ENCODE measurements at regions not wholly inside any gene's neighbourhood (a gene's known extent, or its start where the extent isn't known, plus 50 kb on each side); places are given as distances from the start of the nearest gene placed in this dataset.

DNA sequence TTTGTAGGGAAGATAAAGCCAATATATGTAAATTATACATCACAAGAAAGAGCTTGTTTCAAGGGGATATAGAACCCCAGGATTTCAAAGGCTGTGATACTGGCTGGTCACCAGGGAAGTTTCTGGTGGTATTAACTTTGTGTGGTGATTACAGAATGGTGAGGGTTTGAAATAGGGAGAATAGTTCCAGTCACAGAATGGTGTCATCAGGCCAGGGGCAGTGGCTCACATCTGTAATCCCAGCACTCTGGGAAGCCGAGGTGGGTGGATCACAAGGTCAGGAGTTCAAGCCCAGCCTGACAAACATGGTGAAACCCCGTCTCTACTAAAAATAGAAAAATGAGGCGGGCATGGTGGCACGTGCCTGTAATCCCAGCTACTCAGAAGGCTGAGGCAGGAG is 183.8 kb upstream of the XYLT1 start:
- H3K79me1 ChIP-seq (ENCODE audit: low read depth, low read length) = no peaks in the 10 kb centered on the region
- H3K23ac ChIP-seq (ENCODE audit: low read depth, low read length, poor library complexity) = no peak overlapping the region
- H3K18ac ChIP-seq (ENCODE audit: low read length) = no peak overlapping the region
- no peak overlapping the region for H4K91ac ChIP-seq (ENCODE audit: low read depth, low read length, poor library complexity)
- no peak overlapping the region for H2AFZ ChIP-seq (ENCODE audit: low read length)
- H3K4me1 ChIP-seq (ENCODE audit: control insufficient read depth in 2 of 2, insufficient read depth in 1 of 2, low read depth in 1 of 2, low read length in 2 of 2) = peaks cover 0 to 4% of the 10 kb centered on the region in 2 donors
- no peak overlapping the region for H2BK120ac ChIP-seq (ENCODE audit: low read depth, low read length)
- no peak for DNase-seq (ENCODE audit: low spot score)
- no peak overlapping the region for H3K4me3 ChIP-seq (ENCODE audit: low read length in 2 of 2)
- no peaks in the 10 kb centered on the region for H3K27me3 ChIP-seq (ENCODE audit: control insufficient read depth in 3 of 3, insufficient read depth in 3 of 3, low read depth in 1 of 3, low read length in 3 of 3)
- no CpG with 5 or more reads among the region's 4 CpGs for WGBS, 2 donors (ENCODE audit: extremely low coverage in 2 of 2, insufficient read length in 2 of 2, insufficient replicate concordance in 1 of 2)
- H3K4ac ChIP-seq (ENCODE audit: low read length) = no peak overlapping the region
- H3K14ac ChIP-seq (ENCODE audit: low read length) = no peak overlapping the region
- H3K9ac ChIP-seq (ENCODE audit: low read depth, low read length, poor library complexity) = no peak overlapping the region
- no peak overlapping the region for H3K27ac ChIP-seq (replicated peaks; ENCODE audit: low read length)
- H2AK5ac ChIP-seq (ENCODE audit: low read depth, low read length) = no peak overlapping the region
- H2BK5ac ChIP-seq (ENCODE audit: low read length) = no peak overlapping the region
- H2BK12ac ChIP-seq (ENCODE audit: low read length) = no peak overlapping the region
- H3K36me3 ChIP-seq (replicated peaks in 1 of 2; ENCODE audit: control insufficient read depth in 2 of 2, insufficient read depth in 2 of 2, low read length in 2 of 2) = no peaks in the 10 kb centered on the region
- no peak overlapping the region for H2BK15ac ChIP-seq (ENCODE audit: low read length)
- no peak overlapping the region for H4K8ac ChIP-seq (ENCODE audit: low read depth, low read length)
- no peaks in the 10 kb centered on the region for H3K9me3 ChIP-seq (replicated peaks in 1 of 2; ENCODE audit: control insufficient read depth in 2 of 2, insufficient read depth in 1 of 2, low read depth in 1 of 2, low read length in 2 of 2)
- H3K4me2 ChIP-seq (ENCODE audit: insufficient read depth, low read length, poor library complexity, severe bottlenecking) = no peak overlapping the region

GRCh38 chr16:17654142-17654541 is 183.4 kb upstream of the XYLT1 start:
- Histone ChIP-seq H3K27me3 (ENCODE audit: control insufficient read depth in 3 of 3, insufficient read depth in 3 of 3, low read depth in 1 of 3, low read length in 3 of 3) (no peaks in the 10 kb centered on the region), H2BK5ac (ENCODE audit: low read length) (no peak overlapping the region), H3K4ac (ENCODE audit: low read length) (no peak overlapping the region), H4K8ac (ENCODE audit: low read depth, low read length) (no peak overlapping the region), H3K36me3 (replicated peaks in 1 of 2; ENCODE audit: control insufficient read depth in 2 of 2, insufficient read depth in 2 of 2, low read length in 2 of 2) (no peaks in the 10 kb centered on the region), H2AFZ (ENCODE audit: low read length) (no peak overlapping the region), H2AK5ac (ENCODE audit: low read depth, low read length) (no peak overlapping the region), H3K27ac (replicated peaks; ENCODE audit: low read length) (no peak overlapping the region), H3K9me3 (replicated peaks in 1 of 2; ENCODE audit: control insufficient read depth in 2 of 2, insufficient read depth in 1 of 2, low read depth in 1 of 2, low read length in 2 of 2) (no peaks in the 10 kb centered on the region), H3K14ac (ENCODE audit: low read length) (no peak overlapping the region), H3K23ac (ENCODE audit: low read depth, low read length, poor library complexity) (no peak overlapping the region), H2BK12ac (ENCODE audit: low read length) (no peak overlapping the region), H4K91ac (ENCODE audit: low read depth, low read length, poor library complexity) (no peak overlapping the region), H2BK120ac (ENCODE audit: low read depth, low read length) (no peak overlapping the region), H3K18ac (ENCODE audit: low read length) (no peak overlapping the region), H3K9ac (ENCODE audit: low read depth, low read length, poor library complexity) (no peak overlapping the region), H3K4me3 (ENCODE audit: low read length in 2 of 2) (no peak overlapping the region), H2BK15ac (ENCODE audit: low read length) (no peak overlapping the region), H3K79me1 (ENCODE audit: low read depth, low read length) (no peaks in the 10 kb centered on the region), H3K4me1 (ENCODE audit: control insufficient read depth in 2 of 2, insufficient read depth in 1 of 2, low read depth in 1 of 2, low read length in 2 of 2) (peaks cover 0 to 2% of the 10 kb centered on the region in 2 donors), H3K4me2 (ENCODE audit: insufficient read depth, low read length, poor library complexity, severe bottlenecking) (no peak overlapping the region)
- DNase-seq (ENCODE audit: low spot score) = no peak
- WGBS, 2 donors (ENCODE audit: extremely low coverage in 2 of 2, insufficient read length in 2 of 2, insufficient replicate concordance in 1 of 2) = no CpG with 5 or more reads among the region's 4 CpGs

- Histone ChIP-seq H3K4me2 (ENCODE audit: insufficient read depth, low read length, poor library complexity, severe bottlenecking) (no peak overlapping the region), H3K27ac (replicated peaks; ENCODE audit: low read length) (no peak overlapping the region), H3K18ac (ENCODE audit: low read length) (no peak overlapping the region), H3K79me1 (ENCODE audit: low read depth, low read length) (no peaks in the 10 kb centered on the region), H3K4ac (ENCODE audit: low read length) (no peak overlapping the region), H3K27me3 (ENCODE audit: control insufficient read depth in 3 of 3, insufficient read depth in 3 of 3, low read depth in 1 of 3, low read length in 3 of 3) (no peaks in the 10 kb centered on the region), H2BK120ac (ENCODE audit: low read depth, low read length) (no peak overlapping the region), H3K4me1 (ENCODE audit: control insufficient read depth in 2 of 2, insufficient read depth in 1 of 2, low read depth in 1 of 2, low read length in 2 of 2) (no peaks in the 10 kb centered on the region), H3K23ac (ENCODE audit: low read depth, low read length, poor library complexity) (no peak overlapping the region), H2AK5ac (ENCODE audit: low read depth, low read length) (no peak overlapping the region), H3K36me3 (replicated peaks in 1 of 2; ENCODE audit: control insufficient read depth in 2 of 2, insufficient read depth in 2 of 2, low read length in 2 of 2) (no peaks in the 10 kb centered on the region), H4K8ac (ENCODE audit: low read depth, low read length) (no peak overlapping the region), H4K91ac (ENCODE audit: low read depth, low read length, poor library complexity) (no peak overlapping the region), H3K14ac (ENCODE audit: low read length) (no peak overlapping the region), H3K9ac (ENCODE audit: low read depth, low read length, poor library complexity) (no peak overlapping the region), H3K9me3 (replicated peaks in 1 of 2; ENCODE audit: control insufficient read depth in 2 of 2, insufficient read depth in 1 of 2, low read depth in 1 of 2, low read length in 2 of 2) (no peaks in the 10 kb centered on the region), H2AFZ (ENCODE audit: low read length) (no peak overlapping the region), H2BK15ac (ENCODE audit: low read length) (no peak overlapping the region), H2BK5ac (ENCODE audit: low read length) (no peak overlapping the region), H2BK12ac (ENCODE audit: low read length) (no peak overlapping the region), H3K4me3 (ENCODE audit: low read length in 2 of 2) (no peak overlapping the region)
- WGBS, 2 donors (ENCODE audit: extremely low coverage in 2 of 2, insufficient read length in 2 of 2, insufficient replicate concordance in 1 of 2) = no CpG with 5 or more reads among the region's 8 CpGs
- DNase-seq (ENCODE audit: low spot score) = no peak
Observed at GRCh38 chr16:17647879-17648872, 177.4 kb upstream of the XYLT1 start.

DNA sequence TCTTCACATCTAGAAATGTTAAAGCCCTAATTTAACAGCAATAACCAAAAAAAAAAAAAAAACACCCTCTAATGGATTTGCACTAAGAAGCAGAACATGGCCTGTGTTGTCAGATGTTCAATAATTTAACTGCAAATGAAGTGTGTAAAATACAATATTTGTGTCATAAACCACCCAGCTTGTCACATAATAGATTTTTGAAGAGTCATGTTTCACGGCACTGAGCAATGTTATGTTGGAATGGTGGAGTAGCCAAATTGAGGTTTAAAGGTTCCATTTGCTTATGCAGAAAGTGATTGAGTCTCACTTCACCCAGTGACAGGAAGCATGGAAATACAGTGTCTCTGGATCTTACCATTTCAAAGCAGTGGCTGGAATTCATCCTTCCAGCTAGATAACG is 173.2 kb upstream of the XYLT1 start:
- H2BK15ac ChIP-seq (ENCODE audit: low read length) = no peak overlapping the region
- no peak overlapping the region for H3K27ac ChIP-seq (replicated peaks; ENCODE audit: low read length)
- DNase-seq (ENCODE audit: low spot score) = no peak
- no peak overlapping the region for H2BK120ac ChIP-seq (ENCODE audit: low read depth, low read length)
- no peak overlapping the region for H2BK12ac ChIP-seq (ENCODE audit: low read length)
- no peaks in the 10 kb centered on the region for H3K79me1 ChIP-seq (ENCODE audit: low read depth, low read length)
- no peak overlapping the region for H2AK5ac ChIP-seq (ENCODE audit: low read depth, low read length)
- H3K4me1 ChIP-seq (ENCODE audit: control insufficient read depth in 2 of 2, insufficient read depth in 1 of 2, low read depth in 1 of 2, low read length in 2 of 2) = no peaks in the 10 kb centered on the region
- no peak overlapping the region for H3K18ac ChIP-seq (ENCODE audit: low read length)
- no peak overlapping the region for H3K4me2 ChIP-seq (ENCODE audit: insufficient read depth, low read length, poor library complexity, severe bottlenecking)
- no peak overlapping the region for H2BK5ac ChIP-seq (ENCODE audit: low read length)
- no peak overlapping the region for H4K91ac ChIP-seq (ENCODE audit: low read depth, low read length, poor library complexity)
- H3K14ac ChIP-seq (ENCODE audit: low read length) = no peak overlapping the region
- H3K9ac ChIP-seq (ENCODE audit: low read depth, low read length, poor library complexity) = no peak overlapping the region
- H3K23ac ChIP-seq (ENCODE audit: low read depth, low read length, poor library complexity) = no peak overlapping the region
- no peak overlapping the region for H2AFZ ChIP-seq (ENCODE audit: low read length)
- H3K4me3 ChIP-seq (ENCODE audit: low read length in 2 of 2) = no peak overlapping the region
- no peak overlapping the region for H3K4ac ChIP-seq (ENCODE audit: low read length)
- no CpG with 5 or more reads among the region's 2 CpGs for WGBS, 2 donors (ENCODE audit: extremely low coverage in 2 of 2, insufficient read length in 2 of 2, insufficient replicate concordance in 1 of 2)
- no peak overlapping the region for H4K8ac ChIP-seq (ENCODE audit: low read depth, low read length)
- H3K9me3 ChIP-seq (replicated peaks in 1 of 2; ENCODE audit: control insufficient read depth in 2 of 2, insufficient read depth in 1 of 2, low read depth in 1 of 2, low read length in 2 of 2) = no peaks in the 10 kb centered on the region
- H3K36me3 ChIP-seq (replicated peaks in 1 of 2; ENCODE audit: control insufficient read depth in 2 of 2, insufficient read depth in 2 of 2, low read length in 2 of 2) = no peaks in the 10 kb centered on the region
- H3K27me3 ChIP-seq (ENCODE audit: control insufficient read depth in 3 of 3, insufficient read depth in 3 of 3, low read depth in 1 of 3, low read length in 3 of 3) = no peaks in the 10 kb centered on the region

Measured in neuronal stem cell (in vitro differentiated cells).